Activated CD8-positive, alpha-beta memory T cell treated with anti-CD3 and anti-CD28 coated beads, Interleukin-2, amount 10 ng/mL, durations not matched to agents 7 days and 5 days (primary cell): ENCODE measurements at regions not wholly inside any gene's neighbourhood (a gene's known extent, or its start where the extent isn't known, plus 50 kb on each side); places are given as distances from the start of the nearest gene placed in this dataset.

Experiments used
- ATAC-seq: fragments of 150-1000 bp; cut with Tn5 transposase; one replicate; pipeline ENCODE4 v1.10.0; 2021; ENCODE audit warnings: moderate library complexity
- CTCF ChIA-PET: fragments of 350-600 bp; sonication (Branson Sonifier 250); formaldehyde crosslinking; loops from one replicate; lab custom pipeline; 2021; ENCODE audit warnings: antibody characterized with exemption; lab: Charles Lee
- DNase-seq: peaks from one replicate; pipeline ENCODE4 v3.0.0-alpha.2; 2020
- H3K27ac Mint-ChIP-seq: one replicate; pipeline ENCODE4 v1.8.0; 2021; ENCODE audit warnings: mild to moderate bottlenecking, mixed read lengths
- H3K27me3 Mint-ChIP-seq: one replicate; pipeline ENCODE4 v1.8.0; 2021; ENCODE audit warnings: mixed read lengths
- H3K36me3 Mint-ChIP-seq: one replicate; pipeline ENCODE4 v1.8.0; 2021; ENCODE audit warnings: mild to moderate bottlenecking, mixed read lengths
- H3K4me1 Mint-ChIP-seq: one replicate; pipeline ENCODE4 v1.8.0; 2021; ENCODE audit warnings: mixed read lengths
- H3K4me3 Mint-ChIP-seq: one replicate; pipeline ENCODE4 v1.8.0; 2021; ENCODE audit warnings: mild to moderate bottlenecking, moderate library complexity, mixed read lengths
- H3K9me3 Mint-ChIP-seq: one replicate; pipeline ENCODE4 v1.8.0; 2022; ENCODE audit warnings: low read depth, mixed read lengths

DNA sequence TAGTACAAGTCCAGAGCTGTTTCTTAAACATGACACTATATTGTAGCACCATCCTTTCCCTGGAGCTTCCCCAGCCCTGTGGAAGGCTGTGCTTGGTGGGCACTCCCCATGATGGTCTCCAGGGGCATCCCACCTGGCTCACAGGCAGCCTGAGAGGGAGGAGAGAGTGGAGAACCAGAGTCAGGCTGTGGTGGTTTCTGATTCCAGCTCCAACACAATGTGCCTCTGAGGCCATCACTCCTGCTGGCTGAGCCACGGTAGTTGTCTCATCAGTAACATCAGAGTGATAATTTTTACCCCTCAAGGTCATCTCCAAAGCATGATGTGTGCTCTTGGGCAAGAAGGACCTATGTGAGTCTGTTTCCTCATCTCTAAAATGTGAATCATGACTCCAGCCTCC lies 398.0 kb downstream of the CDK5RAP2 start:
- H3K27me3 Mint-ChIP-seq, result peaks cover 3% of the 10 kb centered on the region
- H3K36me3 Mint-ChIP-seq, result no peaks in the 10 kb centered on the region
- H3K27ac Mint-ChIP-seq, result no peak overlapping the region
- ATAC-seq, result no peak
- DNase-seq, result no peak
- CTCF ChIA-PET, result no interaction called here
- peaks cover 2% of the 10 kb centered on the region for H3K9me3 Mint-ChIP-seq
- no peaks in the 10 kb centered on the region for H3K4me1 Mint-ChIP-seq
- H3K4me3 Mint-ChIP-seq, result no peak overlapping the region

DNA sequence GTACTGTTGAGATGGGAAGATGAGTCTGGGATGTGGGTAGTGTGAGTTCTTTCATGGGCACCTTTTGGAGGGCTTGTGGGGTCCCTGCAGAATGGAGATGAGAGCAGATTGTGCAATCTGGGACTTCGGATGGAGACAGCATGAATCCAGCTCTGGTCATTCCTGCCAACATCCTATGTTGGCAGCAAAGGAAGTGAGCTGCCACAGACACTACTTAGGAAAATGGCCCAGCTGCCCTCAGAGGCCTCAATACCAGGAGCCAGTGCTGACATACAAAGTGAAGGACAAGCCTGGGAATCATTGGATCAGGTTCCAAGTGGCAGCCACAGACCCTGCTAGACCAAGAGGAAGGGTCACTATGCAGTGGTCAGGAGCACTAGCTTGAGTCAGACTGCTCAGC lies 402.8 kb downstream of the CDK5RAP2 start:
- no peaks in the 10 kb centered on the region for H3K4me1 Mint-ChIP-seq
- ATAC-seq (no peak), DNase-seq (no peak)
- H3K4me3 Mint-ChIP-seq, result no peak overlapping the region
- CTCF ChIA-PET, result no interaction called here
- H3K9me3 Mint-ChIP-seq, result peaks cover 2% of the 10 kb centered on the region
- H3K27ac Mint-ChIP-seq, result no peak overlapping the region
- no peaks in the 10 kb centered on the region for H3K36me3 Mint-ChIP-seq
- H3K27me3 Mint-ChIP-seq, result no peaks in the 10 kb centered on the region

- Mint-ChIP-seq H3K27ac (no peak overlapping the region), H3K36me3 (no peaks in the 10 kb centered on the region), H3K4me1 (no peaks in the 10 kb centered on the region), H3K4me3 (no peak overlapping the region), H3K9me3 (peaks cover 2% of the 10 kb centered on the region), H3K27me3 (no peaks in the 10 kb centered on the region)
- DNase-seq (no peak), ATAC-seq (no peak)
- CTCF ChIA-PET, result no interaction called here
These were observed 404.9 kb downstream of the CDK5RAP2 start for GRCh38 chr9:120175031-120175430.

DNA sequence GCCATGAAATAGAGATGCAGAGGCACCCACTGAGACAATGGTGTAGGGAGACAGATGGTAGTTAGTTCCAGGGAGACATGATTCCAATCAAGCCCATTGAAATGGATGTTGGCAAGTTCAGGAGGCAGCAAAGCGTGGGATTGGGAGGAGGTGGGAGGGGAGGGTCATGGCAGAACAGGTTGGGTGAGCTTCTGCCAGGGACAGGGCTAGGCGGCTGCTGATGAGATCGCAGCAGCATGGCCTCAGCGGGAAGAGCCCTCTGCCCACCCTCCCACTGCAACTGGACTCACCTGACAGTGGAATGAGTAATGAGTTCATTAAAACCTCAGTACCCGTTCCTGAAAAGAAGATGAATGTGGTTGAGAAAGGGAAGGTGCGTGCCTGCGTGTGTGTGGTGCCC lies 418.2 kb downstream of the CDK5RAP2 start:
- Mint-ChIP-seq H3K36me3 (no peaks in the 10 kb centered on the region), H3K9me3 (no peaks in the 10 kb centered on the region), H3K4me1 (no peaks in the 10 kb centered on the region), H3K27ac (no peak overlapping the region), H3K27me3 (no peaks in the 10 kb centered on the region), H3K4me3 (no peak overlapping the region)
- DNase-seq, result no peak
- CTCF ChIA-PET, result no interaction called here
- ATAC-seq, result no peak

DNA sequence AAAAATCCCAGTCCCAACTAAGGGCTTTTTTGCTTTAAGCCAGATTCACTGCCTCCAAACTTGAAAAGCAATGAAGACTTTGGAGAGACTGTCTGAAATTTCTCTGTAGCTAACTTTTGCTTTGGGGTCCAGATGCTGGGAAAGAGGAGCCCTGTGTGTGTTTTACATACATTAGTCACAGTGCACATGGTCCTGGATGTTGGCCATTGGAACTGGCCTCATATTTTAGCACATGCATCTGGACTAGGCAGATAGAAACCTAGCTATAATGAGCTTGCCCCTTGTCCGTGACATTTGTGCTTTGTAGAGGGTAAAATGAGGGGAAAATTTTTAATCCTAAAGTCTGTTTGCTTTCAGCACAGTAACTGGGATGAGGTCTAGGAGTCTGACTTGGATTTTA lies 421.7 kb downstream of the CDK5RAP2 start:
- Mint-ChIP-seq H3K27ac (no peak overlapping the region), H3K4me3 (no peak overlapping the region), H3K27me3 (no peaks in the 10 kb centered on the region), H3K36me3 (no peaks in the 10 kb centered on the region), H3K9me3 (no peaks in the 10 kb centered on the region), H3K4me1 (no peaks in the 10 kb centered on the region)
- DNase-seq (no peak), ATAC-seq (no peak)
- CTCF ChIA-PET, result no interaction called here

- no peaks in the 10 kb centered on the region for H3K9me3 Mint-ChIP-seq
- no peaks in the 10 kb centered on the region for H3K36me3 Mint-ChIP-seq
- H3K4me1 Mint-ChIP-seq, result no peaks in the 10 kb centered on the region
- no peaks in the 10 kb centered on the region for H3K27me3 Mint-ChIP-seq
- no peak for ATAC-seq
- CTCF ChIA-PET, result no interaction called here
- H3K4me3 Mint-ChIP-seq, result no peak overlapping the region
- no peak for DNase-seq
- H3K27ac Mint-ChIP-seq, result no peak overlapping the region
These were observed 423.6 kb downstream of the CDK5RAP2 start for GRCh38 chr9:120156376-120156775.

DNA sequence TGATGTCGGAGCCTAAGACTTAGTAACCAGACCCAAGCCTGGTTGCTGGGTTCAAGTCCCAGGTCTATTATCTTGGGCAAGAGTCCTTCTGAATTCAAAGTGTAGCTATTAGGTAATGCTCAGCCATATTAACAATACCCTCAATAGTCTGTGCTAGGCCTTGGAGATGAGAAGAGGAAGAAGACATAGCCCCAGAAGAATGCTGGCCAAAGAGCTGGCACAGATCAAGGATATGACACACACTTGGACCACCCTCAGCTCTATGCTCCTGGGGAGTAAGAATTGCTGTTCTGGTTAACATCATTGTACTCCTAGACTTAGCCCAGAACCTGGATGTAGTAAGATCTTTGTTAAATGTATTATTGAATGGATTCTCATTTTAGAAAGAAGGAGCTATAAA lies 426.7 kb downstream of the CDK5RAP2 start:
- ATAC-seq, result no peak
- H3K4me1 Mint-ChIP-seq, result no peaks in the 10 kb centered on the region
- no peak overlapping the region for H3K4me3 Mint-ChIP-seq
- no peaks in the 10 kb centered on the region for H3K36me3 Mint-ChIP-seq
- H3K27ac Mint-ChIP-seq, result no peak overlapping the region
- H3K27me3 Mint-ChIP-seq, result no peaks in the 10 kb centered on the region
- CTCF ChIA-PET, result no interaction called here
- no peak for DNase-seq
- no peaks in the 10 kb centered on the region for H3K9me3 Mint-ChIP-seq

GRCh38 chr9:120152295-120152694 lies 427.7 kb downstream of the CDK5RAP2 start:
- ATAC-seq (no peak), DNase-seq (no peak)
- H3K4me3 Mint-ChIP-seq, result no peak overlapping the region
- H3K9me3 Mint-ChIP-seq, result no peaks in the 10 kb centered on the region
- H3K27me3 Mint-ChIP-seq, result no peaks in the 10 kb centered on the region
- no peaks in the 10 kb centered on the region for H3K36me3 Mint-ChIP-seq
- H3K4me1 Mint-ChIP-seq, result no peaks in the 10 kb centered on the region
- no peak overlapping the region for H3K27ac Mint-ChIP-seq
- CTCF ChIA-PET, result no interaction called here

GRCh38 chr9:120151806-120152205 lies 428.2 kb downstream of the CDK5RAP2 start:
- Mint-ChIP-seq H3K36me3 (no peaks in the 10 kb centered on the region), H3K27me3 (no peaks in the 10 kb centered on the region), H3K4me3 (no peak overlapping the region), H3K27ac (no peak overlapping the region), H3K4me1 (no peaks in the 10 kb centered on the region), H3K9me3 (no peaks in the 10 kb centered on the region)
- CTCF ChIA-PET, result no interaction called here
- DNase-seq (no peak), ATAC-seq (no peak)

DNA sequence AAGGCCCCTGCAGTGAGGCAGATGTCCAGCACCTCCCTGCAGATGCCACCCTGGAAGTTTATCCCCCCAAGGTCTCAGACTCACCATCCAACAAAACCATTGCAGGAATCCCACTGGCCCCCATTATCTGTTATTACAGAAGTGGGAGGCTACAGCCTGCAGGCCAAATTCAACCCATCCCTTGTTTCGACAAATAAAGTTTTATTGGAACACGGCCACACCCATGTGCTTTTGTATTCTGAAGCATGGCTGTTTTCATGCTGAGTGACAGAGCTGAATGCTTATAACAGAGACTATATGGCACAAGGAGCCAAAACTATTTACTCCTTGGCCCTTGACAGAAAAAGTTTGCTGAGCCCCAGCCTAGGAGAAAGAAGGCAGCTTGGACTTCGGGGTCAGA lies 428.8 kb downstream of the CDK5RAP2 start:
- Mint-ChIP-seq H3K4me3 (no peak overlapping the region), H3K27ac (no peak overlapping the region), H3K27me3 (no peaks in the 10 kb centered on the region), H3K9me3 (no peaks in the 10 kb centered on the region), H3K36me3 (no peaks in the 10 kb centered on the region), H3K4me1 (no peaks in the 10 kb centered on the region)
- ATAC-seq (no peak), DNase-seq (no peak)
- CTCF ChIA-PET, result no interaction called here

DNA sequence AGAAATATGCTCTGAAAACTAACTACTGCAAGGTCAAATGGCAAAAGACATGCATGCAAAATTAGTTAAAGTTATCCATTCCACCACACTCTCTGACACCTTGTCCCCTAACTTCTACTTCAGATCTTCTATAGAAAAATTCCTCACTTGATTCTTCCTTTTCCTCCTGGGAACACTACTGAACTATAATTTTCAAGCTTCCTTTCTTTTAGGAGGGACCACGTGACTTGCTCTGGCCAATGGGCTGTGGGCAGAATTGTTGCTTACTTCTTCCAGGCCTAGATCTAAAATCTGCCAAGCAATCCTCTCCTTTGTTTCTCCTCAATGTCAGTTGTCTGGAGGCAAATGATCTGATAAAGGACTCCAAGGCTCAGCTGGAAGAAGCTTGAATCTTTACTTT lies 441.0 kb downstream of the CDK5RAP2 start:
- DNase-seq (no peak), ATAC-seq (no peak)
- Mint-ChIP-seq H3K4me1 (no peaks in the 10 kb centered on the region), H3K36me3 (no peaks in the 10 kb centered on the region), H3K27ac (no peak overlapping the region), H3K9me3 (peaks cover 2% of the 10 kb centered on the region), H3K4me3 (no peak overlapping the region), H3K27me3 (no peaks in the 10 kb centered on the region)
- CTCF ChIA-PET, result no interaction called here

GRCh38 chr9:120137186-120137840 lies 442.7 kb downstream of the CDK5RAP2 start:
- Mint-ChIP-seq H3K27ac (no peak overlapping the region), H3K27me3 (no peaks in the 10 kb centered on the region), H3K36me3 (no peaks in the 10 kb centered on the region), H3K9me3 (peaks cover 5% of the 10 kb centered on the region), H3K4me3 (no peak overlapping the region), H3K4me1 (no peaks in the 10 kb centered on the region)
- DNase-seq (no peak), ATAC-seq (no peak)
- CTCF ChIA-PET, result no interaction called here

DNA sequence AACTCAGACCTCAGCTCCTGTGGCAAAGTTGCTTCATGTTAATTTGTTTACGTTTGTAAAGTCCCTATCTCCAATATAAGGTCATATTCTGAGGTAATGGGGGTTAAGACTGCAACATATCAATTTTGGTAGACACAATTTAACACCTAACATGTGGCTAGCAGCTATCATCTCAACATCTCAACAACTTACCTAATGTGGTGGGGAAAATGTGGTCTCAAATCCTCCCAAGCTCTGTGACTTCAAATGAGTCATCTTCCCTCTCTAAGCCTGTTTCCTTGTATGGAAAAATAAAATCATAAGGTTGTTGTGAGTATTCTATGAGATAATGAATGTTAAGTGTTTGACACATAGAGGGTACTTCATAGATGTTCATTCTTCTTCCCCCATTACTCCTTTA lies 443.3 kb downstream of the CDK5RAP2 start:
- no peak for DNase-seq
- CTCF ChIA-PET, result no interaction called here
- Mint-ChIP-seq H3K9me3 (peaks cover 5% of the 10 kb centered on the region), H3K36me3 (no peaks in the 10 kb centered on the region), H3K4me1 (no peaks in the 10 kb centered on the region), H3K4me3 (no peak overlapping the region), H3K27ac (no peak overlapping the region), H3K27me3 (no peaks in the 10 kb centered on the region)
- ATAC-seq, result no peak

DNA sequence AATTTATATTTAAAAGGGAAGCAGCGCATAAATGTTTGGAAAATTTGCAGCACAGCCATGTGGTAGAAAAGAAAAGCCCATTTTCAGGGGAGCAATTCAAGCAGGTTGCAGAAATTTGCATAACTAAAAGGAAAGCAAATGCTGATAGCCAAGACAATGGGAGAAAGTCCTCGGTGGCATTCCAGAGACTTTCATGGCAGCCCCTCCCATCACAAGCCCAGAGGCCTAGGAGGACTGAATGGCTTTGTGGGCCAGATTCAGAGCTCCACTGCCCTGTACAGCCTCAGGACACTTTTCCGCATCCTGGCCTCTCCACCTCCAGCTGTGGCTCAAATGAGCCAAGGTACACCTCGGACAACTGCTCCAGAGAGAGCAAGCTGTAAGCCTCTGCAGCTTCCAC lies 462.9 kb downstream of the CDK5RAP2 start:
- no peaks in the 10 kb centered on the region for H3K27me3 Mint-ChIP-seq
- H3K4me1 Mint-ChIP-seq, result no peaks in the 10 kb centered on the region
- no peak overlapping the region for H3K27ac Mint-ChIP-seq
- CTCF ChIA-PET, result no interaction called here
- H3K36me3 Mint-ChIP-seq, result no peaks in the 10 kb centered on the region
- H3K9me3 Mint-ChIP-seq, result no peaks in the 10 kb centered on the region
- DNase-seq (no peak), ATAC-seq (no peak)
- H3K4me3 Mint-ChIP-seq, result no peak overlapping the region

DNA sequence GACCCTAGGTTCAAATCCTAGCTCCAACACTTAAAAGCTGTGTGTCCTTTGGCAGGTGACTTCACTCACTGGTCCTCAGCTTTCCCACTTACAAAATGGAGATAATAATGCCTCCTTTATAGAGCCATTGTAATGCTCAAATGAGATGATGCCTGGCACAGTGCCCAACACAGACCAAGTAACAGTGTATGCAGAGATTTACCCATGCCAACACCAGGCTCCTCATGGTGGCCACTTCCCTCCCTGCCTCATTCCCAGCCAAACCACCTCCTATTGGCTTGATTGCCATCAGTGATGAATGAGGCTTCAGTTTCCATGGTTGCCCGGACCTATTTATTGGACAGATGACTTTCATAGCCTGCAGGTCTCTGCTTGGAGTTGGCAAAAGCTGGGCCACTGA lies 469.4 kb downstream of the CDK5RAP2 start:
- ATAC-seq (no peak), DNase-seq (no peak)
- Mint-ChIP-seq H3K27me3 (no peaks in the 10 kb centered on the region), H3K4me3 (no peak overlapping the region), H3K4me1 (no peaks in the 10 kb centered on the region), H3K27ac (no peak overlapping the region), H3K36me3 (no peaks in the 10 kb centered on the region), H3K9me3 (no peaks in the 10 kb centered on the region)
- CTCF ChIA-PET, result no interaction called here
